SK-N-SH treated with all-trans-retinoic acid at 6 μM for 48 hours (cell line): ENCODE measurements at regions not wholly inside any gene's neighbourhood (a gene's known extent, or its start where the extent isn't known, plus 50 kb on each side); places are given as distances from the start of the nearest gene placed in this dataset.

Experiments used
- ATAC-seq: fragments of 200-7000 bp; cut with Tn5 transposase; 3 replicates; pipeline ENCODE4 v1.9.1; 2020; ENCODE audit warnings: mild to moderate bottlenecking, moderate library complexity
- ARNTL ChIP-seq: fragments of 450-650 bp; formaldehyde crosslinking; IDR thresholded peaks from 2 replicates; pipeline ENCODE4 v1.5.0; 2020; ENCODE audit warnings: low read depth, mild to moderate bottlenecking, moderate library complexity, borderline replicate concordance
- BACH2 ChIP-seq: fragments of 250-450 bp; sonication (Bioruptor Pico); IDR thresholded peaks from 2 replicates; pipeline ENCODE4 v1.9.0; 2021; ENCODE audit warnings: mild to moderate bottlenecking, borderline replicate concordance
- CREB5 ChIP-seq: fragments of 250-450 bp; sonication (Bioruptor Pico); IDR thresholded peaks from 2 replicates; pipeline ENCODE4 v1.5.1; 2020; ENCODE audit warnings: low read depth, mild to moderate bottlenecking, moderate library complexity
- CSDC2 ChIP-seq: fragments of 250-450 bp; sonication (Bioruptor Pico); IDR thresholded peaks from 2 replicates; pipeline ENCODE4 v1.5.0; 2020; ENCODE audit warnings: mild to moderate bottlenecking, moderate library complexity
- ESRRG ChIP-seq: fragments of 250-450 bp; sonication (Bioruptor Pico); IDR thresholded peaks from 2 replicates; pipeline ENCODE4 v1.6.1; 2021; ENCODE audit warnings: mild to moderate bottlenecking
- GLIS3 ChIP-seq: fragments of 250-450 bp; sonication (Bioruptor Pico); IDR thresholded peaks from 2 replicates; pipeline ENCODE4 v1.5.0; 2020; ENCODE audit warnings: mild to moderate bottlenecking, moderate library complexity
- OSR1 ChIP-seq: fragments of 250-450 bp; sonication (Bioruptor Pico); IDR thresholded peaks from 2 replicates; pipeline ENCODE4 v1.8.0; 2022; ENCODE audit warnings: moderate library complexity, mild to moderate bottlenecking, inconsistent platforms
- PATZ1 ChIP-seq: fragments of 250-450 bp; sonication (Bioruptor Pico); IDR thresholded peaks from 2 replicates; pipeline ENCODE4 v1.8.0; 2020; ENCODE audit warnings: mild to moderate bottlenecking, moderate library complexity, borderline replicate concordance
- POU6F1 ChIP-seq: fragments of 250-450 bp; sonication (Bioruptor Pico); IDR thresholded peaks from 2 replicates; pipeline ENCODE4 v1.8.0; 2021; ENCODE audit warnings: low read depth, mild to moderate bottlenecking, moderate library complexity, borderline replicate concordance
- PPARA ChIP-seq: fragments of 250-450 bp; sonication (Bioruptor Pico); IDR thresholded peaks from 2 replicates; pipeline ENCODE4 v1.5.0; 2020; ENCODE audit warnings: mild to moderate bottlenecking, borderline replicate concordance
- RARB ChIP-seq: fragments of 250-450 bp; sonication (Bioruptor Pico); IDR thresholded peaks from 2 replicates; pipeline ENCODE4 v1.8.0; 2021; ENCODE audit warnings: mild to moderate bottlenecking, moderate library complexity
- SNAI2 ChIP-seq: fragments of 250-450 bp; sonication (Bioruptor Pico); IDR thresholded peaks from 2 replicates; pipeline ENCODE4 v1.5.0; 2020; ENCODE audit warnings: mild to moderate bottlenecking, moderate library complexity
- TCF4 ChIP-seq: fragments of 250-450 bp; sonication (Bioruptor Pico); IDR thresholded peaks from 2 replicates; pipeline ENCODE4 v1.8.0; 2021; ENCODE audit warnings: mild to moderate bottlenecking, moderate library complexity, borderline replicate concordance
- ZC3H10 ChIP-seq: fragments of 250-450 bp; sonication (Bioruptor Pico); IDR thresholded peaks from 2 replicates; pipeline ENCODE4 v1.5.1; 2021; ENCODE audit warnings: mild to moderate bottlenecking, moderate library complexity
- ZFP3 ChIP-seq: fragments of 250-450 bp; sonication (Bioruptor Pico); IDR thresholded peaks from 2 replicates; pipeline ENCODE4 v1.5.0; 2020; ENCODE audit warnings: mild to moderate bottlenecking, moderate library complexity
- ZNF565 ChIP-seq: fragments of 450-650 bp; formaldehyde crosslinking; conservative IDR thresholded peaks from 2 replicates; pipeline ENCODE4 v1.5.0; 2020; ENCODE audit warnings: low read depth, mild to moderate bottlenecking, moderate library complexity
- ZNF70 ChIP-seq: fragments of 450-650 bp; formaldehyde crosslinking; IDR thresholded peaks from 2 replicates; pipeline ENCODE4 v1.5.0; 2020; ENCODE audit warnings: mild to moderate bottlenecking, moderate library complexity
- TF ChIP-seq, protein P1 (sequence below): fragments of 250-450 bp; sonication (Bioruptor Pico); IDR thresholded peaks from 2 replicates; pipeline ENCODE4 v1.5.1; 2021; ENCODE audit warnings: mild to moderate bottlenecking, moderate library complexity
- TF ChIP-seq, protein P2 (sequence below): fragments of 250-450 bp; sonication (Bioruptor Pico); IDR thresholded peaks from 2 replicates; pipeline ENCODE4 v1.5.0; 2020; ENCODE audit warnings: mild to moderate bottlenecking, moderate library complexity

DNA sequence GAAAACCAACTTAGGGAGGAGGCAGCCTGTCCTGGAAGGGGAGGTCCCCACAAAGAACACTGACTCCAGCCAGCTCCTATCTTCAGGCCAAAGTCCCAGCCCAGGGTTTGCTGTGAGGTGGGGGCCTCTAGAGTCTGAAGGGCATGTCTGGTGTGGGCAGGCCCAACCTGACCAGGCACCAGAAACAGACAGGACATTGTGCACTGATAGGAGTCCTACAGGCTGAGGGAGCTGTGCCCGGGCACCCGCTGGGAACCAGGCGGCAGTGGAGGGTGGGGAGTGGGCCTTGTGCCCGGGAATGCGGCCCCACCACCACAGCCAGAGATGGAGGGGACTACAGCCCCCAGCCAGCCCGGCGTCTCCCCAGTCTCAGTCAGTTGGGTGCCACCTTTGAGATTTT lies 161.4 kb downstream of the WNT7A start:
- TF ChIP-seq, protein P1, sequence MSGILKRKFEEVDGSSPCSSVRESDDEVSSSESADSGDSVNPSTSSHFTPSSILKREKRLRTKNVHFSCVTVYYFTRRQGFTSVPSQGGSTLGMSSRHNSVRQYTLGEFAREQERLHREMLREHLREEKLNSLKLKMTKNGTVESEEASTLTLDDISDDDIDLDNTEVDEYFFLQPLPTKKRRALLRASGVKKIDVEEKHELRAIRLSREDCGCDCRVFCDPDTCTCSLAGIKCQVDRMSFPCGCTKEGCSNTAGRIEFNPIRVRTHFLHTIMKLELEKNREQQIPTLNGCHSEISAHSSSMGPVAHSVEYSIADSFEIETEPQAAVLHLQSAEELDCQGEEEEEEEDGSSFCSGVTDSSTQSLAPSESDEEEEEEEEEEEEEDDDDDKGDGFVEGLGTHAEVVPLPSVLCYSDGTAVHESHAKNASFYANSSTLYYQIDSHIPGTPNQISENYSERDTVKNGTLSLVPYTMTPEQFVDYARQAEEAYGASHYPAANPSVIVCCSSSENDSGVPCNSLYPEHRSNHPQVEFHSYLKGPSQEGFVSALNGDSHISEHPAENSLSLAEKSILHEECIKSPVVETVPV (CRISPR knock-in tag), result no peak
- TF ChIP-seq ZC3H10 (CRISPR knock-in tag), result no peak
- TF ChIP-seq ARNTL (CRISPR knock-in tag), result no peak
- no peak for TF ChIP-seq CSDC2 (CRISPR knock-in tag)
- TF ChIP-seq SNAI2, result no peak
- no peak for TF ChIP-seq PPARA (CRISPR knock-in tag)
- TF ChIP-seq, protein P2, sequence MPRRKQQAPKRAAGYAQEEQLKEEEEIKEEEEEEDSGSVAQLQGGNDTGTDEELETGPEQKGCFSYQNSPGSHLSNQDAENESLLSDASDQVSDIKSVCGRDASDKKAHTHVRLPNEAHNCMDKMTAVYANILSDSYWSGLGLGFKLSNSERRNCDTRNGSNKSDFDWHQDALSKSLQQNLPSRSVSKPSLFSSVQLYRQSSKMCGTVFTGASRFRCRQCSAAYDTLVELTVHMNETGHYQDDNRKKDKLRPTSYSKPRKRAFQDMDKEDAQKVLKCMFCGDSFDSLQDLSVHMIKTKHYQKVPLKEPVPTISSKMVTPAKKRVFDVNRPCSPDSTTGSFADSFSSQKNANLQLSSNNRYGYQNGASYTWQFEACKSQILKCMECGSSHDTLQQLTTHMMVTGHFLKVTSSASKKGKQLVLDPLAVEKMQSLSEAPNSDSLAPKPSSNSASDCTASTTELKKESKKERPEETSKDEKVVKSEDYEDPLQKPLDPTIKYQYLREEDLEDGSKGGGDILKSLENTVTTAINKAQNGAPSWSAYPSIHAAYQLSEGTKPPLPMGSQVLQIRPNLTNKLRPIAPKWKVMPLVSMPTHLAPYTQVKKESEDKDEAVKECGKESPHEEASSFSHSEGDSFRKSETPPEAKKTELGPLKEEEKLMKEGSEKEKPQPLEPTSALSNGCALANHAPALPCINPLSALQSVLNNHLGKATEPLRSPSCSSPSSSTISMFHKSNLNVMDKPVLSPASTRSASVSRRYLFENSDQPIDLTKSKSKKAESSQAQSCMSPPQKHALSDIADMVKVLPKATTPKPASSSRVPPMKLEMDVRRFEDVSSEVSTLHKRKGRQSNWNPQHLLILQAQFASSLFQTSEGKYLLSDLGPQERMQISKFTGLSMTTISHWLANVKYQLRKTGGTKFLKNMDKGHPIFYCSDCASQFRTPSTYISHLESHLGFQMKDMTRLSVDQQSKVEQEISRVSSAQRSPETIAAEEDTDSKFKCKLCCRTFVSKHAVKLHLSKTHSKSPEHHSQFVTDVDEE (CRISPR knock-in tag), result no peak
- TF ChIP-seq GLIS3, result no peak
- TF ChIP-seq BACH2, result no peak
- TF ChIP-seq RARB (CRISPR knock-in tag), result no peak
- TF ChIP-seq ESRRG (CRISPR knock-in tag), result no peak
- no peak for TF ChIP-seq ZNF565
- no peak for TF ChIP-seq PATZ1 (CRISPR knock-in tag)
- TF ChIP-seq ZNF70 (CRISPR knock-in tag), result no peak
- TF ChIP-seq CREB5 (CRISPR knock-in tag), result no peak
- ATAC-seq, result no peak

DNA sequence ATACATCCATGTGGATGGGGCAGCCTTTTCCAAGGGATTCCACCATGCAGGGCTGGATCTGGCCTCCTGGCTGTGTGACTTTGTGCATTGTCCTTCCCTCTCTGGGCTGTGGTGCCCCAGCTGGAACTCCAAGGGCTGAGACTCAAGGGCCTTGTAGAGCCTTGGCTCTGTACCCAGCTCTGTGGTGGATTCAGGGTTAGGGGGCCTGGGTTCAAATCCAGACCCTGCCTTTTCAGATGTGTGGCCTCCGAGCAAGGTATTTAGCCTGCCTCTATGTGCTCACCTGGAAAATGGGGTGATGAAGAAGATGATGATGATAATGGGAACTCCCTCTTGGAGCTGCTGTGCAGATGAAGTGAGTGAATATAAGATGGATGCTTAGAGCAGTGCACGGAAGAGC lies 161.9 kb downstream of the WNT7A start:
- ATAC-seq, result no peak
- TF ChIP-seq GLIS3, result no peak
- TF ChIP-seq, protein P1 (CRISPR knock-in tag), result no peak

DNA sequence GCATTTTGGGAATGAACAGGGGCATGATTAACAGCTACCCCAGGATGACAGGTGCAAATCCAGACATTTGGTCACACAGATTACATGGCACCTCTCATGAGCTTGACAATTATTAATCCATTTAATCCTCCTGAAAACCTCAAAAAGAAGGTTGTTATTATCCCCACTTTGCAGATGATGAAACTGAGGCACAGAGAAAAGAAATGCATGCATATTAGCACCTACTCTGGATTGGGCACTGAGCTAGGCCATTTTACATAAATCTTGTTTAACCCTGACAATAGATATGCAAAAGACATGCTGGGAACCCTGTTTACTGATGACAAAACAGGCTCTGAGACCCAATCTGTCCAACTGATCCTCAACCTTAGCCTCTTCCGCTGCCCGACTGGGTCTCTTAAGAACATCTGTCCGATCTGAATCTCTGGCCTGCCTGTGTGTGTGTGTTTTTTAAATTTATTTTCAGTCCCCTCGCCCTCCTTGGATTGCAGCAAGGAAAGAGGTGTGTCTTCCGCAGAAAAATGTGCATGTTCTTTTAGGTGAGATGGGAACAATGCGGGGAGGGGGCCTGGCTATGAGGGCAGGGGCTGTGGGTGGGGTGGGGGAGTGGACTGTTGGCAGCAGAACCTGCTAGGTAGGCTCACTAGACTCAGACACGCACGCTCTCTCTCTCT lies 162.5 kb downstream of the WNT7A start:
- TF ChIP-seq ZFP3 (no peak), ARNTL (CRISPR knock-in tag) (no peak), POU6F1 (CRISPR knock-in tag) (no peak), ESRRG (CRISPR knock-in tag) (no peak), GLIS3 (no peak), RARB (CRISPR knock-in tag) (no peak), CREB5 (CRISPR knock-in tag) (no peak), PATZ1 (CRISPR knock-in tag) (no peak), ZC3H10 (CRISPR knock-in tag) (no peak), ZNF70 (CRISPR knock-in tag) (no peak), TCF4 (no peak), CSDC2 (CRISPR knock-in tag) (no peak), BACH2 (no peak), OSR1 (CRISPR knock-in tag) (no peak), ZNF565 (no peak)
- ATAC-seq, result no peak
